ENCODE measurements at regions not wholly inside any gene's neighbourhood (a gene's known extent, or its start where the extent isn't known, plus 50 kb on each side); places are given as distances from the start of the nearest gene placed in this dataset.

DNA sequence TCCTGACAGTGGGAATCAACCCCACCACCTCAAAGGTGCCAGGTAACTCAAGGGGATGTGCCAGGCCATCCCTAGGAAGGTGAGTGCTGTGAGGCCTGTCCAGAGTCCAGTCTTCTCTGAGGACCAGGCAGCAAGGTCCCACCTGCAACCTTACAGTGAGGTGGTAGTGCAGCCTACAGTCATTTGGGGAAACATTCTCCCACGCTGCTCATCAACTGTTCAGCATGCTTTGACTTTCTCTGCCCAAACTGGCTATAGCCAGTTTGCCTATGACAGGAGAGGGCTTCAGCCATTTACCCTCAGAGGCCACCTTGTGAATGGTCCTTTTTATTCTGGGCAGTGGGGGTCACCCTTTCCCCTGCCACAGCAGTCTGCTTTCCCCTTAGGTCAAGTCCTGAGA lies 81.9 kb downstream of the ATPSCKMT start:
- intact Hi-C loops (cut with DNase I) = no loop called here
- no peaks in the 10 kb centered on the region for H3K36me3 ChIP-seq (ENCODE audit: control insufficient read depth in 2 of 3, insufficient read depth in 3 of 3, low read length in 3 of 3)
- no peak overlapping the region for H3K4me3 ChIP-seq (ENCODE audit: low read length in 3 of 3)
- H3K27ac ChIP-seq (ENCODE audit: low read depth in 2 of 2, low read length in 2 of 2) = no peak overlapping the region
- FAIRE-seq (no peak), DNase-seq (no peak)
- no peak overlapping the region for H3K9ac ChIP-seq (ENCODE audit: low read length in 3 of 3)
- H3K27me3 ChIP-seq (ENCODE audit: control insufficient read depth, insufficient read depth, low read length) = no peaks in the 10 kb centered on the region
- peaks cover 0 to 25% (median 7%) of the 10 kb centered on the region in 3 donors for H3K9me3 ChIP-seq (ENCODE audit: control insufficient read depth in 2 of 3, insufficient read depth in 1 of 3, low read length in 3 of 3)
- H3K4me1 ChIP-seq (ENCODE audit: control insufficient read depth in 2 of 3, insufficient read depth in 2 of 3, low read depth in 1 of 3, low read length in 3 of 3) = no peaks in the 10 kb centered on the region
- TF ChIP-seq CTCF (IDR thresholded peaks at IDR 0.05; ENCODE audit: borderline replicate concordance, extremely low read depth, insufficient read depth) = no peak

DNA sequence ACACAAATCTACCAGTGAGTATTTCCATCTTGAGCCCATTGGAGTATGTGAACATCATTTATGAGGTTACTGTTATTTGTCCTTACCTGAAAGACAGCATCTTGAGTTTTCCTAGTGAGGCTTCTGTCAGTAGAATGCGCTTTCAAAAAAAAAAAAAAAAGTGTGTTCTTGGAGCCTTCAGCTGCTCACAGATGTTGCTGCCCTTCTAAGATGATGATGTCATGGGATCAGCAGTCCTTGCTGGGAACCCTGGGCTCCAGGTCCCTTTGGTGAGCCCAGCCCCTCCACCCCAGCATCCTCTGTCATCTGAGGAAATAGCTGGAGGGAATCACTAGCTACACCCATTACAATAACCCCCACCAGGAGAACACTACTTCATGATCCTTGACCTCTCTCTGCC lies 83.3 kb downstream of the ATPSCKMT start:
- Histone ChIP-seq H3K4me3 (ENCODE audit: low read length in 3 of 3) (no peak overlapping the region), H3K4me1 (ENCODE audit: control insufficient read depth in 2 of 3, insufficient read depth in 2 of 3, low read depth in 1 of 3, low read length in 3 of 3) (no peaks in the 10 kb centered on the region), H3K9me3 (ENCODE audit: control insufficient read depth in 2 of 3, insufficient read depth in 1 of 3, low read length in 3 of 3) (peaks cover 0 to 25% (median 7%) of the 10 kb centered on the region in 3 donors), H3K27me3 (ENCODE audit: control insufficient read depth, insufficient read depth, low read length) (no peaks in the 10 kb centered on the region), H3K27ac (ENCODE audit: low read depth in 2 of 2, low read length in 2 of 2) (no peak overlapping the region), H3K9ac (ENCODE audit: low read length in 3 of 3) (no peak overlapping the region), H3K36me3 (ENCODE audit: control insufficient read depth in 2 of 3, insufficient read depth in 3 of 3, low read length in 3 of 3) (no peaks in the 10 kb centered on the region)
- DNase-seq (no peak), FAIRE-seq (no peak)
- intact Hi-C loops (cut with DNase I) = no loop called here
- no peak for TF ChIP-seq CTCF (IDR thresholded peaks at IDR 0.05; ENCODE audit: borderline replicate concordance, extremely low read depth, insufficient read depth)

DNA sequence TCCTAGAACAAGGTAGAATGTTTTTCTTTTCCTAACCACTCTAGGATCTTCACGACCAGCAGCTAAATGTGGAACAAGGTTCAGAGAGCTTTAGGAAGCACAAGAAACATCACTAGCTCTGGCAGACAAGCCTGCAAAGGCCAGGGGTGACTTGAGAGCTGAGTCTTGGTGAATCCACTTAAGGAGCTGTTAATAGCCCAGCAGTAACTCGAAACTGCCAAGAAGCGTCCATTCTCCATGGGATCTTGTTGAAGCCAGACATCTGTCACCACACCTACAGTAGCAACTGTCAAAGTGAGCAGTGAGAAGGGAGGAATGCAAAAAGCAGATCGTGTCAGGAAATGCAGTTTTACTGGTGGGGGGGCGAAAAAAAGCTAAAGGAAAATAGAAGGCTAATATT lies 87.2 kb downstream of the ATPSCKMT start:
- TF ChIP-seq CTCF (IDR thresholded peaks at IDR 0.05; ENCODE audit: borderline replicate concordance, extremely low read depth, insufficient read depth) = no peak
- Histone ChIP-seq H3K4me3 (ENCODE audit: low read length in 3 of 3) (no peak overlapping the region), H3K27me3 (ENCODE audit: control insufficient read depth, insufficient read depth, low read length) (no peaks in the 10 kb centered on the region), H3K9ac (ENCODE audit: low read length in 3 of 3) (no peak overlapping the region), H3K36me3 (ENCODE audit: control insufficient read depth in 2 of 3, insufficient read depth in 3 of 3, low read length in 3 of 3) (no peaks in the 10 kb centered on the region), H3K9me3 (ENCODE audit: control insufficient read depth in 2 of 3, insufficient read depth in 1 of 3, low read length in 3 of 3) (peaks cover 0 to 25% (median 7%) of the 10 kb centered on the region in 3 donors), H3K4me1 (ENCODE audit: control insufficient read depth in 2 of 3, insufficient read depth in 2 of 3, low read depth in 1 of 3, low read length in 3 of 3) (no peaks in the 10 kb centered on the region), H3K27ac (ENCODE audit: low read depth in 2 of 2, low read length in 2 of 2) (no peak overlapping the region)
- DNase-seq (peak in 2 of 5 donors; percentile 18 to 19), FAIRE-seq (no peak)
- intact Hi-C loops (cut with DNase I) = no loop called here

GRCh38 chr5:10161778-10162177 lies 87.9 kb downstream of the ATPSCKMT start:
- Histone ChIP-seq H3K27ac (ENCODE audit: low read depth in 2 of 2, low read length in 2 of 2) (no peak overlapping the region), H3K4me1 (ENCODE audit: control insufficient read depth in 2 of 3, insufficient read depth in 2 of 3, low read depth in 1 of 3, low read length in 3 of 3) (no peaks in the 10 kb centered on the region), H3K27me3 (ENCODE audit: control insufficient read depth, insufficient read depth, low read length) (no peaks in the 10 kb centered on the region), H3K36me3 (ENCODE audit: control insufficient read depth in 2 of 3, insufficient read depth in 3 of 3, low read length in 3 of 3) (no peaks in the 10 kb centered on the region), H3K9ac (ENCODE audit: low read length in 3 of 3) (no peak overlapping the region), H3K4me3 (ENCODE audit: low read length in 3 of 3) (no peak overlapping the region), H3K9me3 (ENCODE audit: control insufficient read depth in 2 of 3, insufficient read depth in 1 of 3, low read length in 3 of 3) (peaks cover 0 to 22% (median 7%) of the 10 kb centered on the region in 3 donors)
- intact Hi-C loops (cut with DNase I) = no loop called here
- FAIRE-seq (no peak), DNase-seq (no peak)
- TF ChIP-seq CTCF (IDR thresholded peaks at IDR 0.05; ENCODE audit: borderline replicate concordance, extremely low read depth, insufficient read depth) = no peak
